HFFc6 (cell line): ENCODE measurements at regions not wholly inside any gene's neighbourhood (a gene's known extent, or its start where the extent isn't known, plus 50 kb on each side); places are given as distances from the start of the nearest gene placed in this dataset.

Experiments used
- DNase-seq: peaks from one replicate; pipeline ENCODE4 v3.0.0-alpha.2; 2018
- H3K27ac Mint-ChIP-seq: 2 replicates; pipeline ENCODE4 v1.8.0; 2020; ENCODE audit warnings: mild to moderate bottlenecking, mixed read lengths
- H3K27me3 Mint-ChIP-seq: 2 replicates; pipeline ENCODE4 v1.8.0; 2021; ENCODE audit warnings: mild to moderate bottlenecking, moderate library complexity, mixed read lengths; ENCODE audit not compliant: insufficient read depth
- H3K36me3 Mint-ChIP-seq: 2 replicates; pipeline ENCODE4 v1.8.0; 2021; ENCODE audit warnings: low read depth, mixed read lengths
- H3K4me1 Mint-ChIP-seq: 2 replicates; pipeline ENCODE4 v1.8.0; 2020; ENCODE audit warnings: low read depth, mixed read lengths
- H3K4me3 Mint-ChIP-seq: 2 replicates; pipeline ENCODE4 v1.8.0; 2020; ENCODE audit warnings: mild to moderate bottlenecking, moderate library complexity, mixed read lengths
- H3K9me3 Mint-ChIP-seq: 2 replicates; pipeline ENCODE4 v1.8.0; 2020; ENCODE audit warnings: mild to moderate bottlenecking, mixed read lengths
- TF ChIP-seq, protein P1 (sequence below): fragments of 200-600 bp; sonication (generic); IDR thresholded peaks from 2 replicates; pipeline ENCODE4 v1.5.0; 2021; ENCODE audit warnings: antibody characterized with exemption, mild to moderate bottlenecking

DNA sequence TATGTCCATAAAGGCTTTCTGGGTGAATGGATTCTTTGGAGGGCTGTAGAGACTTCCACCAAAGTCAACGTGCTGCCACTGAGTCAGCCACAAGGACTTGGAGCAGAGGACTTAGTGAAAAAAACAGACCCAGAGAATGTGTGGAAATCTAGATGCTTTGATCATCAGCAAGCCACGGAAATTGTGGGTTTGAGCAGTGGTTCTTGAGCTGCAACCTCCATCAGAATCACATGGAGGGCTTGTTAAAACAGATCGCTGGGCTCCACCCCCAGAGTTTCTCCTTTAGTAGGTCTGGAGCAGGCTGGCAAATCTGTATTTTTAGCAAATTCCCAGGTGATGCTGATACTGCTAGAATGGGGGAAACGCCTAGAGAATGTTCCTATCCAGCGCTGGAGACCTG is 95.3 kb downstream of the RBM43 start:
- Mint-ChIP-seq H3K27ac (no peak overlapping the region), H3K9me3 (no peaks in the 10 kb centered on the region), H3K4me1 (peaks cover 6% of the 10 kb centered on the region; the same call in 1 of the 2 replicates), H3K27me3 (peaks cover 9% of the 10 kb centered on the region), H3K4me3 (no peak overlapping the region), H3K36me3 (no peaks in the 10 kb centered on the region)
- no peak for DNase-seq
- TF ChIP-seq, protein P1, sequence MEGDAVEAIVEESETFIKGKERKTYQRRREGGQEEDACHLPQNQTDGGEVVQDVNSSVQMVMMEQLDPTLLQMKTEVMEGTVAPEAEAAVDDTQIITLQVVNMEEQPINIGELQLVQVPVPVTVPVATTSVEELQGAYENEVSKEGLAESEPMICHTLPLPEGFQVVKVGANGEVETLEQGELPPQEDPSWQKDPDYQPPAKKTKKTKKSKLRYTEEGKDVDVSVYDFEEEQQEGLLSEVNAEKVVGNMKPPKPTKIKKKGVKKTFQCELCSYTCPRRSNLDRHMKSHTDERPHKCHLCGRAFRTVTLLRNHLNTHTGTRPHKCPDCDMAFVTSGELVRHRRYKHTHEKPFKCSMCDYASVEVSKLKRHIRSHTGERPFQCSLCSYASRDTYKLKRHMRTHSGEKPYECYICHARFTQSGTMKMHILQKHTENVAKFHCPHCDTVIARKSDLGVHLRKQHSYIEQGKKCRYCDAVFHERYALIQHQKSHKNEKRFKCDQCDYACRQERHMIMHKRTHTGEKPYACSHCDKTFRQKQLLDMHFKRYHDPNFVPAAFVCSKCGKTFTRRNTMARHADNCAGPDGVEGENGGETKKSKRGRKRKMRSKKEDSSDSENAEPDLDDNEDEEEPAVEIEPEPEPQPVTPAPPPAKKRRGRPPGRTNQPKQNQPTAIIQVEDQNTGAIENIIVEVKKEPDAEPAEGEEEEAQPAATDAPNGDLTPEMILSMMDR, result no peak

DNA sequence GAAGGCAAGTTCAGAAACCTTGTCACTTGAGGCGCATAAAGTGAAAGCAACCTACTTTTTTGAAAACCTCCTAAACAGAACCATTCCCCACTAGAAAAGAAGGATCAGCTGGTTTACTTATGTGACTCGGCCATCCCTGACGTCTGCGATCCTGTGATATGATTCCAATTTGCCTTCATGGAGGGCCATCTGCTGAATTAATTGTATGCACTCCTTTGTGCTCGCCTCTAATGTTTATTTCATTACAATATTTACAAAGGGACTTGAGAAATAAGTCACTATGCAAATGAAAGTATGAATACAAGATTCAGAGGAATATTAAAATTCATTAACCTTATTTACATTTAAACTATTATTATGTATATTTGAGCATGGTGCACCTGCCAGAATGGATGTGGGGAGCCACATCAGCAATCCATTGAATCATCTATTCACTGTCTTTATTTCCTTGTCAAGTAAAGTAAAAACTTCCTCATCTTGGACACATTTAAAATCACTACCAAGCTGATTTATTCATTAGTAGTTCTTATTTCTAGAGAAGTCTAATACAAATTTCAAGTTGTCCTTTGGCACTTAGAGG is 96.5 kb downstream of the RBM43 start:
- Mint-ChIP-seq H3K36me3 (no peaks in the 10 kb centered on the region), H3K9me3 (no peaks in the 10 kb centered on the region), H3K27me3 (peaks cover 9% of the 10 kb centered on the region), H3K4me3 (no peak overlapping the region), H3K27ac (no peak overlapping the region), H3K4me1 (peaks cover 6% of the 10 kb centered on the region; the same call in 1 of the 2 replicates)
- TF ChIP-seq, protein P1, result no peak
- no peak for DNase-seq

DNA sequence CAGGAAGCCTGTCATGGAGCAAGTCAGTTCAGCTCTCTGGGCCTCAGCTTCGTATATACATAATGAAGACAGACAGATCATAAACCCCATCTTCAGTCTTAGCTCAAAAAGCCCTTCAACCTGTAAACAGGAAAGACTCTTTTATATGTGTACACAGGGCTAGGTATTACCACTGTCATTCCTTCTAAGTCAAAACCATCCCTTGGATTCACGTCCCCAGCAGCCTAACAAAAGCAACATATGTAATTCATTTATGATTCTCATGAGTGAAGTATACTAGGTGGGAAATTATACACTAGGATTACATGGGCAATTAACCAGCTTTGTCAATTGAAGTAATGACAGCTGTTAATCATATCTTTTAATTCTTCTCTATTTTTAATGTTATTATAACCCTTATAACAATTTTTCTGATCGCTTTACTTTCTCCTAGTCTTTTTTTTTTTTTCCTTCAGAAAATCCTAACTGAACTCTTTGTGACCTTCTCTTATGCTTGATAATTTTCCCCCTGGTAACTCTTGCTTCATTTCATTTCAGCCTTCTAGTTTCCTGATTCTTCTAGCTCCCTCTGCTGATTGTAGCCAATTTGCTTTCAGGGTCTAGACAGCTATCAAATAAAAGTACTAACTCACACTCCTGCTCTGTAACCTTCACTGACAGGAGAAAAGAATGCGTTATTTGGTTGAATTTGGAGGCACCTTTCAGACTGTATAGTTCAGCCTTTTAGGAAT is 99.7 kb downstream of the RBM43 start:
- peaks cover 6% of the 10 kb centered on the region; the same call in 1 of the 2 replicates for H3K4me1 Mint-ChIP-seq
- H3K27me3 Mint-ChIP-seq, result peaks cover 5% of the 10 kb centered on the region
- TF ChIP-seq, protein P1, result peak; percentile 59; the same call in 1 of the 2 replicates
- H3K36me3 Mint-ChIP-seq, result no peaks in the 10 kb centered on the region
- DNase-seq, result peak; percentile 18
- H3K27ac Mint-ChIP-seq, result no peak overlapping the region
- no peak overlapping the region for H3K4me3 Mint-ChIP-seq
- H3K9me3 Mint-ChIP-seq, result no peaks in the 10 kb centered on the region

DNA sequence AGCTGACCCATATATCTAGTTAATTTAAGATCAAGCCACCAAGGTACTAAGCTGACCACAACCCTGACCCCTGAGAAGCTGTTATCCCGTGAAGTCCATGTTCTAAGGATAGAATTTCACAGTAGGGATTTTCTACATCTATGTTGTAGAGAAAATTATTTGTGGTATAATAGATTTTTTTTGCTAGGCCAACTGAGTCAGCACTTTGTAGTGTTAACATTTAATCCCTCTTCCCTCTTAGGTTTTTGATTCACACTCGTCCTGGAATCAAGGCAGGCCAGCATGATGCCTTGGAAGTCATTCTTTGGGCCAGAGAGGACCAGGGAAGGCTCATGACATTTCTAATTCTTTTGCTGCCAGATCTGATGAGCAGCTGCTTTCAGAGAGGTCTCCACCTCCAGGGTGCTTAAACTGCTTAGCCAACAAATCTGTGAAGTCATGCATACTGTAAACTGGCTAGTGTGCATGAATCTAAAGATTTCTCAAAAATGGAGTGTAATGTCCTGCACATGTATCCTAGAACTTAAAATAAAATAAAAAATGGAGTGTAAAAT is 102.5 kb downstream of the RBM43 start:
- Mint-ChIP-seq H3K27ac (no peak overlapping the region), H3K27me3 (peaks cover 2% of the 10 kb centered on the region; the same call in 1 of the 2 replicates)
- TF ChIP-seq, protein P1, result no peak

DNA sequence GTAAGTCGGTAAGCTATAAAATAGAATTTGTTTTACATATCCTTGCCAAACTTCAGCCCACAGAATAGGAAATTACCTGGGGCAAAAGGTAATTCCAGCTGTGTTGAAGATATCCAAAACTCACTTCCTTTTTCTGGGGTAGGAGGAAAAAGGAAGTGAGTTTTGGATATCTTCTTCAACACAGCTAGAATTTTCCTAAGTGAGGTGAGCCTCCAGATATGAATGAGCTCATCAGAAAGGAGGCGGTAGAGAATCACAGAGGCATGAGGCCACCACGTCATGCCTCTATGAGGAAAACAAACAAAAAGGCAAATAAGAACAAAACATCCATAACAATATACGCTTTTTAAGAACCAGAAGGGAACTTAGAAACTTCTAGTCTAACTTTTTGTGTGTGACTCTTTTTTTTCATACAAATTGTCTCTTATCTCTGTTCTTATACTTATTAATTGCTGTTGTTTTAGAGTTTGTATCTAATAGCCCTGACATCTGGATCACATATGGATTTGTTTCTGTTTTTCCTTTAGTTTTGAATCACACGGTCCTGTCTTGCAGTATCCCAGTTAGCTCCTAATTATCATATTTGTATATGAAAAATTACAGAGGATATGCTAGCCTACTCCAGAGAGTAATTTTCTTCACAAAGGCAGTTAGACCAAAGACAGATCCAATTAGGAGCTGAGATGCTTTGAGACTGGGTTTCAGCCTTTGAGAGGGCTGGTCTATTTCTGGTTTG is 104.5 kb downstream of the RBM43 start:
- Mint-ChIP-seq H3K9me3 (no peaks in the 10 kb centered on the region), H3K4me1 (peaks cover 11% of the 10 kb centered on the region), H3K4me3 (no peak overlapping the region), H3K27me3 (peaks cover 4% of the 10 kb centered on the region; the same call in 1 of the 2 replicates), H3K27ac (no peak overlapping the region), H3K36me3 (no peaks in the 10 kb centered on the region)
- TF ChIP-seq, protein P1, result no peak
- no peak for DNase-seq

More for the DNA sequence above, 102.5 kb downstream of the RBM43 start:
- Mint-ChIP-seq H3K4me3 (no peak overlapping the region), H3K9me3 (no peaks in the 10 kb centered on the region), H3K4me1 (peaks cover 13% of the 10 kb centered on the region), H3K36me3 (no peaks in the 10 kb centered on the region)
- no peak for DNase-seq
